ENCODE measurements at regions not wholly inside any gene's neighbourhood (a gene's known extent, or its start where the extent isn't known, plus 50 kb on each side); places are given as distances from the start of the nearest gene placed in this dataset.

DNA sequence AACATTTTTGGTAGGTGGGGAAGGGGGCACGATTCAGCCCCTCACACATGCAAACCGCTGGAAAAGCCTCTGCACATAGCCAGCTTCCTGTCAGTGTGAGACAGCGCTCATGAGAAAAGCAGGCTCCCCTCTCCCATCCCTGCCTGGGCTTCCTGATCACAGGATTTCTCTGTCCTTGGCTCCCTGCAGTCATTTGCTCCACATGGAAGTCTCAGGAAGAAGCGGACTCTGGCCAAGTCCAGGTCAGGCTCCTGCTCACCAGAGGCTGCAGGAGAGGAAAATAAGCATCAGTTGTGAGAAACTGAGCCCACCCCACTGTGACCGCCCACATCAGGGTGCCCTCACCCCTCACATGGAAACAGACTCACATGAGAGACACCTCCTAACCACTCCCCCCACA is 664.3 kb upstream of the TENM3 start:
- TF ChIP-seq SUZ12 (IDR thresholded peaks at IDR 0.05; ENCODE audit: extremely low read depth, insufficient read depth, insufficient read length) (no peak), YY1 (IDR thresholded peaks at IDR 0.05; ENCODE audit: insufficient read depth, insufficient read length) (no peak)

Measured in NT2/D1 (cell line).